ENCODE measurements at regions not wholly inside any gene's neighbourhood (a gene's known extent, or its start where the extent isn't known, plus 50 kb on each side); places are given as distances from the start of the nearest gene placed in this dataset.
"Not testable (repeated sequence)": the region's sequence is repeated elsewhere in the genome, so short reads cannot be mapped to it uniquely, and the experiment has no call there.

DNA sequence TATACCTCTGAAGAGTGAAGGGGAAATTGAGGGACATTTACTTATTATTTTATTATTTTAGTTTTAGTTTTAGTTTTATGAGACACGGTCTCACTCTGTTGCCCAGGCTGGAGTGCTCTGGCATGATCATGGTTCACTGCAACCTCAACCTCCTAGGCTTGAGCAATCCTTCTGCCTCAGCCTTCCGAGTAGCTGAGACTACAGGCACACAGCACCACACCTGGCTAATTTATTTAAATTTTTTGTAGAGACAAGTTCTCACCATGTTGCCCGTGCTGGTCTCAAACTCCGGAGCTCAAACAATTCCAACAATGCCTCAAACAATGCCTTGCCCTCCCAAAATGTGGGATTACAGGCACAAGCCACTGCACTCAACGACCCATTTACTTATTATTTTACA lies 68.4 kb upstream of the BMP2K start:
- Histone ChIP-seq H3K27ac (ENCODE audit: low read length) (no peak overlapping the region), H3K4me2 (ENCODE audit: low read depth, low read length) (no peak overlapping the region), H4K20me1 (ENCODE audit: insufficient read depth, low read length) (no peaks in the 10 kb centered on the region), H3K79me2 (ENCODE audit: low read length) (no peaks in the 10 kb centered on the region), H3K9me2 (replicated peaks; ENCODE audit: insufficient read depth, low read length) (no peaks in the 10 kb centered on the region), H3K27me3 (replicated peaks; ENCODE audit: insufficient read depth, low read length) (no peaks in the 10 kb centered on the region), H2AFZ (ENCODE audit: low read length) (no peak overlapping the region), H3K9me3 (replicated peaks; ENCODE audit: insufficient read depth, low read length) (no peaks in the 10 kb centered on the region), H3K36me3 (replicated peaks; ENCODE audit: insufficient read depth, low read length) (no peaks in the 10 kb centered on the region), H3K9ac (ENCODE audit: low read length) (no peak overlapping the region), H3K4me3 (ENCODE audit: low read length) (no peak overlapping the region), H3K4me1 (ENCODE audit: low read length) (no peaks in the 10 kb centered on the region), H3F3A (ENCODE audit: insufficient read depth, low read length) (no peaks in the 10 kb centered on the region)
- TF ChIP-seq, protein P1, sequence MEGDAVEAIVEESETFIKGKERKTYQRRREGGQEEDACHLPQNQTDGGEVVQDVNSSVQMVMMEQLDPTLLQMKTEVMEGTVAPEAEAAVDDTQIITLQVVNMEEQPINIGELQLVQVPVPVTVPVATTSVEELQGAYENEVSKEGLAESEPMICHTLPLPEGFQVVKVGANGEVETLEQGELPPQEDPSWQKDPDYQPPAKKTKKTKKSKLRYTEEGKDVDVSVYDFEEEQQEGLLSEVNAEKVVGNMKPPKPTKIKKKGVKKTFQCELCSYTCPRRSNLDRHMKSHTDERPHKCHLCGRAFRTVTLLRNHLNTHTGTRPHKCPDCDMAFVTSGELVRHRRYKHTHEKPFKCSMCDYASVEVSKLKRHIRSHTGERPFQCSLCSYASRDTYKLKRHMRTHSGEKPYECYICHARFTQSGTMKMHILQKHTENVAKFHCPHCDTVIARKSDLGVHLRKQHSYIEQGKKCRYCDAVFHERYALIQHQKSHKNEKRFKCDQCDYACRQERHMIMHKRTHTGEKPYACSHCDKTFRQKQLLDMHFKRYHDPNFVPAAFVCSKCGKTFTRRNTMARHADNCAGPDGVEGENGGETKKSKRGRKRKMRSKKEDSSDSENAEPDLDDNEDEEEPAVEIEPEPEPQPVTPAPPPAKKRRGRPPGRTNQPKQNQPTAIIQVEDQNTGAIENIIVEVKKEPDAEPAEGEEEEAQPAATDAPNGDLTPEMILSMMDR (IDR thresholded peaks at IDR 0.05; ENCODE audit: low read length), result no peak
- TF ChIP-seq EZH2phosphoT487 (IDR thresholded peaks at IDR 0.05; ENCODE audit: low read length) (no peak), EZH2 (optimal IDR thresholded peaks at IDR 0.05; ENCODE audit: low read depth, low read length) (no peak)
- no peak for DNase-seq

DNA sequence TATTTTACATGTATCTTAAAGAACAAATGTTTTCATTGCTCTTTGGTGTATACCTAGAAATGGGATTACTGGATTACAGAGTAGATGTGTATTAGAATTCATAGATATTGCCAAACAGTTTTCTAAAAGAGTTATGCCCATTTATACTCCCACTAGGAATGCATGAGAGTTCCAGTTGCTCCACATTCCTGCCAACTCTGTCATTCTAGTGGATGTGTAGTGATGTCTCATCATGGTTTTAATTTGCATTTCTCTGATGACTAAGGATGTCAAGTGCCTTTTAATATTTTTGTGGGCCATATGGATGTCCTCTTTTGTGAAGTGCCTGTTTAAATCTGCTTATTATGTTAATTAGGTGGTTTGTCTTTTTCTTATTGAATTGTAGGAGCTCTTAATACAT lies 65.6 kb upstream of the BMP2K start:
- Histone ChIP-seq H3K9ac (ENCODE audit: low read length) (no peak overlapping the region), H2AFZ (ENCODE audit: low read length) (no peak overlapping the region), H3F3A (ENCODE audit: insufficient read depth, low read length) (no peaks in the 10 kb centered on the region), H3K27me3 (replicated peaks; ENCODE audit: insufficient read depth, low read length) (no peaks in the 10 kb centered on the region), H3K4me2 (ENCODE audit: low read depth, low read length) (no peak overlapping the region), H3K36me3 (replicated peaks; ENCODE audit: insufficient read depth, low read length) (no peaks in the 10 kb centered on the region), H3K4me3 (ENCODE audit: low read length) (no peak overlapping the region), H3K27ac (ENCODE audit: low read length) (no peak overlapping the region), H4K20me1 (ENCODE audit: insufficient read depth, low read length) (no peaks in the 10 kb centered on the region), H3K9me2 (replicated peaks; ENCODE audit: insufficient read depth, low read length) (no peaks in the 10 kb centered on the region), H3K79me2 (ENCODE audit: low read length) (no peaks in the 10 kb centered on the region), H3K4me1 (ENCODE audit: low read length) (no peaks in the 10 kb centered on the region), H3K9me3 (replicated peaks; ENCODE audit: insufficient read depth, low read length) (no peaks in the 10 kb centered on the region)
- DNase-seq, result no peak
- TF ChIP-seq EZH2phosphoT487 (IDR thresholded peaks at IDR 0.05; ENCODE audit: low read length) (no peak), EZH2 (optimal IDR thresholded peaks at IDR 0.05; ENCODE audit: low read depth, low read length) (no peak)
- TF ChIP-seq, protein P1 (IDR thresholded peaks at IDR 0.05; ENCODE audit: low read length), result no peak

DNA sequence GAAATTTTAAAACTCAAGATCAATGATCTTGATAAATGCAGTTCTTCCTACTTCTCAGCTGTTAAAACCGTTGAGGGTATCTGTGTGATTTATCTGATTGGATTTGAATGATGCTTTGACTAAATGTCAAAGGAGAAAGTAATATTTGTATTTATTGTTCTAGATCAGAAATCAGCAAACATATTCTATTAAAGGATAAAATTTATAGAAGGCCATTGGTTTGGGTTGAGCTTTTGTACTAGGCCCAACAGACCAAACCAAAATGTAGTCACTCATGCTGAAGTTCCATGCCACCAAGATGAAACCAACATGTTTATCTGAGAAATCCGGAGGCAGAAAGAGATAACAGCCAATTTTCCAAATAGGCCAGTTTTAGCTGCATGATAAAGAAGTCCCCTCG lies 64.5 kb upstream of the BMP2K start:
- no peaks in the 10 kb centered on the region for H3K27me3 ChIP-seq (replicated peaks; ENCODE audit: insufficient read depth, low read length)
- no peaks in the 10 kb centered on the region for H3F3A ChIP-seq (ENCODE audit: insufficient read depth, low read length)
- TF ChIP-seq, protein P1 (IDR thresholded peaks at IDR 0.05; ENCODE audit: low read length), result no peak
- TF ChIP-seq EZH2phosphoT487 (IDR thresholded peaks at IDR 0.05; ENCODE audit: low read length) (no peak), EZH2 (optimal IDR thresholded peaks at IDR 0.05; ENCODE audit: low read depth, low read length) (no peak)
- no peaks in the 10 kb centered on the region for H4K20me1 ChIP-seq (ENCODE audit: insufficient read depth, low read length)
- H3K9me3 ChIP-seq (replicated peaks; ENCODE audit: insufficient read depth, low read length), result no peaks in the 10 kb centered on the region
- no peaks in the 10 kb centered on the region for H3K9me2 ChIP-seq (replicated peaks; ENCODE audit: insufficient read depth, low read length)
- no peak overlapping the region for H3K4me3 ChIP-seq (ENCODE audit: low read length)
- H3K4me2 ChIP-seq (ENCODE audit: low read depth, low read length), result no peak overlapping the region
- no peaks in the 10 kb centered on the region for H3K79me2 ChIP-seq (ENCODE audit: low read length)
- H3K27ac ChIP-seq (ENCODE audit: low read length), result no peak overlapping the region
- H3K4me1 ChIP-seq (ENCODE audit: low read length), result no peaks in the 10 kb centered on the region
- H3K36me3 ChIP-seq (replicated peaks; ENCODE audit: insufficient read depth, low read length), result no peaks in the 10 kb centered on the region
- H3K9ac ChIP-seq (ENCODE audit: low read length), result no peak overlapping the region
- no peak overlapping the region for H2AFZ ChIP-seq (ENCODE audit: low read length)
- no peak for DNase-seq

DNA sequence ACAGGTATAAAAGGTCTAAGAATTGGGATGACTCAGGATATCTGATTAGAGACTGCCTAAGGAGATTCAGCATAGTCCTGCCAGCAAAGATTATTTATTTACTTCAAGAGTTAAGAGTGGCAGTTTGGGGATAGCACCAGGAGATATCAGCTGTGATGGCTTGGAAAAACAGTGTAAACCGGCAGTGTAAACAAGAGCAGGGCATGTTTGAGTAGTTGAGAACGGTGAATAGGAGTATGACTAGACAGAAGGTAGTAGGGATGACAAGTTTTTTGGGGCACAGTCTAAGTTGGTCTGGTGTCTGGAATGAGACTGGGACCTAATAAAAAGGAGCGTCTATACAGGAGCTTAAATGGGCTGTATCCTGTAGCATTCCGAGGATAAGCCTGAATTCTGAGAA lies 61.6 kb upstream of the BMP2K start:
- not testable (repeated sequence) for H3K9ac ChIP-seq (ENCODE audit: low read length); H3K36me3 ChIP-seq (replicated peaks; ENCODE audit: insufficient read depth, low read length); H3K9me3 ChIP-seq (replicated peaks; ENCODE audit: insufficient read depth, low read length); H3K27ac ChIP-seq (ENCODE audit: low read length); H3K9me2 ChIP-seq (replicated peaks; ENCODE audit: insufficient read depth, low read length); H3K27me3 ChIP-seq (replicated peaks; ENCODE audit: insufficient read depth, low read length); H4K20me1 ChIP-seq (ENCODE audit: insufficient read depth, low read length); H3K79me2 ChIP-seq (ENCODE audit: low read length); H3F3A ChIP-seq (ENCODE audit: insufficient read depth, low read length); H3K4me1 ChIP-seq (ENCODE audit: low read length); DNase-seq; H3K4me3 ChIP-seq (ENCODE audit: low read length); H3K4me2 ChIP-seq (ENCODE audit: low read depth, low read length); H2AFZ ChIP-seq (ENCODE audit: low read length)

DNA sequence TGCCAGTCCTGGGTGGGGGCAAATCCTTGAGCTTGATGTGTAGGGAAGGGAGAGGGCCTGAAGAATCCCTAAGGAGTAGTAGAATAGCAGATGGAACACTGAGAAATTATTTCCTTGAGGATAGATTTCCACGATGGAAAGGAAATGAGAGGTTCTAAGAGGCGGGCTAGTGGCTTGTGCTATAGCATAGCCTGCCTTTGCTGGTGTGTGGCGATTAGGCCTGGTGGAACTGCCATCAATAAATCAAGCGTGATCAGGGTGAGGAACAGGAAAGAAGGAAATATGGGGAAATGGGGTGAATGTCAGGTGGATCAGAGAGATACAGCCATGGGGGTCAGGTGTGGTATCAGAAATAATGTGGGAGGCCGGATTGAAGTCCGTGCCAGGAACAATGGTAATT lies 60.8 kb upstream of the BMP2K start:
- H3K4me2 ChIP-seq (ENCODE audit: low read depth, low read length); H3K9ac ChIP-seq (ENCODE audit: low read length); H3F3A ChIP-seq (ENCODE audit: insufficient read depth, low read length); H3K27ac ChIP-seq (ENCODE audit: low read length); H3K4me3 ChIP-seq (ENCODE audit: low read length); H3K4me1 ChIP-seq (ENCODE audit: low read length); H4K20me1 ChIP-seq (ENCODE audit: insufficient read depth, low read length); H3K36me3 ChIP-seq (replicated peaks; ENCODE audit: insufficient read depth, low read length); H3K9me3 ChIP-seq (replicated peaks; ENCODE audit: insufficient read depth, low read length); H3K27me3 ChIP-seq (replicated peaks; ENCODE audit: insufficient read depth, low read length); DNase-seq; H2AFZ ChIP-seq (ENCODE audit: low read length); H3K9me2 ChIP-seq (replicated peaks; ENCODE audit: insufficient read depth, low read length); H3K79me2 ChIP-seq (ENCODE audit: low read length): not testable (repeated sequence)

DNA sequence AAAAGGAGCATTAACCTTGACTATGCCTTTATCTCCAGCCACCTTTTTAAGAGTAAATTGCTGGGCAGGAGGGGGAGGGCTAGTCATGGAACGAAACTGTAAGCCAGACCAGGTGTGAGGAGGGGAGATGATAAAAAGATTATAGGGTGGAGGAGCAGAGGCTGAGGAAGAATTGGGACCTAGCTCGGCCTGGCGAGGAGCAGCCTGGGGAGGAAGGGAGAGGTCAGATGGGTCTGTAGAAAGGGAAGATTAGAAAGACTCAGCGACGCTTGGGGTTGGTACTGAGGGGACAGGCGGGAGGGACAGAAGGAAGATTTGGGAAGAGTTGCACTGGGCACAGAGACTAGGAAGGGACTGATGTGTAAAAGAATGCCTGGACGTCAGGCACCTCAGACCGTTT lies 58.4 kb upstream of the BMP2K start:
- not testable (repeated sequence) for H3K4me2 ChIP-seq (ENCODE audit: low read depth, low read length)

More for the DNA sequence above, 58.4 kb upstream of the BMP2K start:
- not testable (repeated sequence) for H3K4me3 ChIP-seq (ENCODE audit: low read length); H2AFZ ChIP-seq (ENCODE audit: low read length); H3K27me3 ChIP-seq (replicated peaks; ENCODE audit: insufficient read depth, low read length); H3K9me3 ChIP-seq (replicated peaks; ENCODE audit: insufficient read depth, low read length); H3K9ac ChIP-seq (ENCODE audit: low read length); H3K36me3 ChIP-seq (replicated peaks; ENCODE audit: insufficient read depth, low read length); H3K9me2 ChIP-seq (replicated peaks; ENCODE audit: insufficient read depth, low read length); DNase-seq; H4K20me1 ChIP-seq (ENCODE audit: insufficient read depth, low read length); H3K27ac ChIP-seq (ENCODE audit: low read length); H3F3A ChIP-seq (ENCODE audit: insufficient read depth, low read length); H3K79me2 ChIP-seq (ENCODE audit: low read length)
- H3K4me1 ChIP-seq (ENCODE audit: low read length), result peaks cover 16% of the 10 kb centered on the region
